Activated CD4-positive, alpha-beta memory T cell treated with anti-CD3 and anti-CD28 coated beads for 36 hours (primary cell): ENCODE measurements at regions not wholly inside any gene's neighbourhood (a gene's known extent, or its start where the extent isn't known, plus 50 kb on each side); places are given as distances from the start of the nearest gene placed in this dataset.

ENCODE experiments used
- CTCF ChIA-PET: fragments of 350-600 bp; sonication (Branson Sonifier 250); formaldehyde crosslinking; loops from one replicate; lab custom pipeline; 2021; ENCODE audit warnings: antibody characterized with exemption, inconsistent platforms; lab: Charles Lee
- POLR2A ChIA-PET: fragments of 350-600 bp; sonication (Branson Sonifier 250); formaldehyde crosslinking; loops from one replicate; lab custom pipeline; 2021; ENCODE audit warnings: antibody characterized with exemption; lab: Charles Lee
- DNase-seq: peaks from one replicate; pipeline ENCODE4 v3.0.0-alpha.2; 2020
- H3K27ac Mint-ChIP-seq: one replicate; pipeline ENCODE4 v1.8.0; 2021; ENCODE audit warnings: mixed read lengths
- H3K27me3 Mint-ChIP-seq: one replicate; pipeline ENCODE4 v1.8.0; 2021; ENCODE audit warnings: mixed read lengths
- H3K36me3 Mint-ChIP-seq: one replicate; pipeline ENCODE4 v1.8.0; 2021; ENCODE audit warnings: mixed read lengths
- H3K4me1 Mint-ChIP-seq: one replicate; pipeline ENCODE4 v1.8.0; 2021; ENCODE audit warnings: low read depth, mixed read lengths
- H3K4me3 Mint-ChIP-seq: one replicate; pipeline ENCODE4 v1.8.0; 2021; ENCODE audit warnings: mild to moderate bottlenecking, mixed read lengths
- H3K9me3 Mint-ChIP-seq: one replicate; pipeline ENCODE4 v1.8.0; 2021; ENCODE audit warnings: mixed read lengths
- intact Hi-C: fragments of 100-400 bp; cut with micrococcal nuclease; formaldehyde crosslinking; loops from one replicate; pipeline ENCODE4 v1.15.1; 2023

GRCh38 chr12:46043972-46044520, 53.7 kb upstream of the SCAF11 start:
- ChIA-PET CTCF (no interaction called here), POLR2A (no interaction called here)
- Mint-ChIP-seq H3K9me3 (peaks cover 25% of the 10 kb centered on the region), H3K27ac (no peak overlapping the region), H3K4me3 (no peak overlapping the region), H3K36me3 (peaks cover 11% of the 10 kb centered on the region), H3K4me1 (no peaks in the 10 kb centered on the region), H3K27me3 (peaks cover 10% of the 10 kb centered on the region)
- no peak for DNase-seq
- intact Hi-C loops = no loop called here
